GM18511 (cell line): ENCODE measurements at regions not wholly inside any gene's neighbourhood (a gene's known extent, or its start where the extent isn't known, plus 50 kb on each side); places are given as distances from the start of the nearest gene placed in this dataset.

Experiments
- ATAC-seq: cut with Tn5 transposase; IDR thresholded peaks from one replicate; pipeline ENCODE4 v1.9.1; 2021; ENCODE audit warnings: mild to moderate bottlenecking, moderate library complexity; ENCODE audit not compliant: unreplicated experiment

DNA sequence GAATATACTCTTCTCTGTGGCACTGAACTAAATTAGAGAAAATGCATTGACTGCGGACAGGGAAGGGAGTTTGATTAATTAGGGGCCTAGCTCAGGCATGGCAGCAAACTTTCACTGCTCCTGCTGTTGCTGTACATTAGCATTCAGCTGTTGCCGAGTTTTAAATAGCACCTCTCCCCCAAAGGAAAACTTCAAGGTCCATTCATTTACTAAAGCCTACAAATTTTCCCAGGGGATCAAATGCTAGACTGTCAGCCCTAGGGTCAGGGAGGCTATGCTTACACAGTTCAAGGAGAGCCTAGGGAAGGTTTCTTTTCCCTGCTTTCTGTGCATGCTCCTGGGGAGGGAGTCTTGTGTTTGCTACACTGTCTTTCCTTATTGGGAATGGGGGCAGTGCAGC is 60.0 kb upstream of the GZMB start:
- ATAC-seq: no peak

DNA sequence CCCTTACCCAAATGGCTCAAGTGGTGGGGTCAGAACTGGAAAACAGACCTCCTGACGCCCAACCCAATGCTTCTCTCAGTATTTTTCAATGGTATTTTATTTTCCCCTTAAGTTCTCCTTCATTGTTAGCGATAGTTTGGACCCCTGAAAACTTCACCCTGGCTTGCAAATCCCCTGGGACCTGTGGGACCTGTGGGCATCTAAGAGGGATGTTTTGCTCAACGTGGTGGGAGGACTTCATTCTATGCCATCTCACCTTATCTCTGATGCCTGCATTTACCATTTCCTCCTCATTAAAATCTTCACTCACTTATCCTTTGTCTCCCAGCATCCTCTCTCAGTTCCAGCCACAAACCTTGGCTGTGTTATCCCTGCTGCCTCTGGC is 59.4 kb upstream of the GZMB start:
- ATAC-seq: peak; percentile 6

DNA sequence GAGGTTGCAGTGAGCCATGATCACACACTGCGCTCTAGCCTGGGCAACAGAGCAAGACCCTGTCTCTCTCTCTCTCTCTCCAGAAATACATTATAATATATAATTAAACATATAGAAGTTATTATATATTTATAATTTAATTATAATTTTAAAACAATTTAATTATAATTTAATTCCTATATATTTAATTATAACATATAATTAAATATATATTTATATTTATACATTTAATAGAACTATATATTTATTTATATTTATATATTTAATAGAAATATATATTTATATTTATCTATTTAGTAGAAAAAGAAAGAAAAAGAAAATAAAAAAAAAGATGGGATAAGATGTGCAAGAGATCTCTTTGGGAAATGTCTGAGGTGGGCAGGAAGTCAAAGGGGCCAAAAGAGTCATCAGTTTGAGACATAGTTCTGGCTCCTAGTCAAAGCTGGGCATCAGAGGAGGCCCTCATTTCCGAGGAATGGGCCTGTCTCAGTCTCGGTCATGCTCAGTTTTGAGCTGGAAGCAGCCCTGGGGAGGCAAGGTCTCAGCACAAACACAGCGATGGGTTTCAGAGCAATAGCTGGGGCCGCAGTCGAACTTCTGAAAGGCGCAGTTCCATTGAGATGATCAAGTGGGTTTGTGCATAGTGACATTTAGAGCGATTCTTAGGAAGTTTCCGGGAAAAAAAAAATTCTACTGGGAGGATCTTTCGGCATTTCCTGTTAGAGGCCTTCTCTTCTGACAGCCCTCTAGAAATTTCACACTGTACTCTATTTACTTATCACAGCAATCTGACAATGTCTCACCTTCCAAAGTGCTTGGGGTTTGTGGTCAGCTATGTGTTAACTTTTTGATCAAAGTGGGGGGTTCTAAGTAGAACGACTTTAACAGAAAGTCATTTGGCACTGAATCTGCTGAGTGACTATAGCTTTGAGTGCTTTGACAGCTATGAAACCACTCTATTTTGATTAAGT is 58.7 kb upstream of the GZMB start:
- ATAC-seq: peak; percentile 59

DNA sequence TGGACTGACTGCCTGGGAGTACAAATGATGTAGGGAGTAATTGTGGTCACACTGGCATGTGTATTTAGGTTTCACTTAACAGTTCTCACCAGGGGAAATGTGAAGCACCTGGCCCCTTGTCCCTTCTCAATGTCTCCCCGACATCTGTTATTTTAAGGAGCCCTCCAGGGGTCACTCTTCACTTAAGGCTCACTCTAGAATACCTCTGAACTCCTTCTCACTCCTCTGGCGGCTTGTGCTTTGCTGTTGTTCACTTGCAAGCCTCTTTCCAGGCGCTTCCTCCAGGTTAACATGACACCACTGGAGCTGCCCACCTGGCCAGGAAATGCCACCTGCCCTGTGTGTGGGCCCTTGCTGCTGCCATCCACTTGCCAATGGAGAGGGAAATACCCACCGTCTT is 56.5 kb upstream of the GZMB start:
- peak; percentile 66 for ATAC-seq

DNA sequence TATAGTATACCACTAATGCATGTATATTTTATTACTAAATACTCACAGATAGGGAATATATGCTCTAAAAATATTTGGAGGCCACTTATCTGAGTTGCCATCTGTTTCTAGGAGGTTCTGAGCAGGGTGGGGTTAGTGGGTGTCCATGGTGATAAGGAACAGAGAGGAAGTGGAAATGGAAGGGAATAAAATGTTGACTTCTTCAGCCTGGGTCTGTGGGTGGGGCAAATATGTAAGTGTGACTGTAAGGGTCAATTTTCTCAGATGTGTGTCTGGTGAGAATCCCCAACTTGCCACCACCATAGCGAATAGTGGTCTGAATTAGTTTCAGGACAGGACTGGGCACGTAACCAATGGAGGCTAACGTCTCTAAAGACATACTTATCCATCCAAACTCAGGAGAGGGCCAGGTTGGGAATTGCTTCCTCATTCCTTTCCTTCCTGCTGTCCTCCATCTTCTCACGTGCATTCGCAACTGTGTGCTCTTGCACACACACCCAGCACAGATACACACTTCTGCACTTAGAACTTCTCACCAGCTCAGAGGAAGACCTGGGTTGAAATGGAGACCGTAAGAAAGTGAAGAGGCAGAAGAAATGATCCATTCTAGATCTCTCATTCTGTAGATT is 54.2 kb upstream of the GZMB start:
- no peak for ATAC-seq
